ENCODE measurements at regions not wholly inside any gene's neighbourhood (a gene's known extent, or its start where the extent isn't known, plus 50 kb on each side); places are given as distances from the start of the nearest gene placed in this dataset.
"Not testable (repeated sequence)": the region's sequence is repeated elsewhere in the genome, so short reads cannot be mapped to it uniquely, and the experiment has no call there.

- no peak for DNase-seq (ENCODE audit: low read depth)
These were observed 404.2 kb downstream of the KCNRG start for GRCh38 chr13:50419331-50419865.

- no peak for DNase-seq (ENCODE audit: low read depth)
These were observed 404.7 kb downstream of the KCNRG start for GRCh38 chr13:50419896-50420295.

DNA sequence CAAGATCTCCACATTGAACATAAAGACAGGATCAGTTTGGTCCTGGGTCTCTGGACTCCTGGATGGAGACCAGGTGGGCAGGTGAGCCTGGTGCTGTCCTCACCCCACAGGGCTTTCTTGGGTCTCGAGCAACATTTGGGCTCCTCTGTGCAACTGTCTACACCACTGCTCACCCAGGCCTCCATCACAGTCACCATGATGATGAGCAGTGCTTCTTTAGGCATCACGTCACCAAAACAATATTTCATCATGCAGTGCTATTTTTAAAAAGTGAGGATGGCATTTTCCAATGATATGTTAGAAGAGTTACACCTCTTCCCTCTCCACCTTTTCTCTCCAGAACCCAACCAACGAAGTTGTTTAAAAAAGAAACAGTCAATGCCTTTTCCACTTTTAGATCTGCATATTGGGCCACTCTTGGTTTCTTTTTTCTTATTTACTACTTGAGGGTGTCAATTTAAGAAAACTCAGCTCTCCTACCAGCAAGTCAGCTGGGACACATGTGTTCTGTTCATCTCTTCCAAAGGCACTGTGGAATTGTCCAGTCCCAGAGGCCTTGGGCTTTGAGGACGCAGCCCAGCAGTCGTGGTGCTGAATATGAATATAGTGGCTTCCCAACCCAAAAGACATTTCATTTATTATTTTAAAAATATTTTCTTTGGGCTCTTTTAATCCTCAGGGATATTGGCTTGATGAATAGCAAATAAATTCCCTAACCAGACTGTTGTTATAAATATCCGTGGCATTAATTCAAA lies 405.7 kb downstream of the KCNRG start:
- no peak for DNase-seq (ENCODE audit: low read depth)

- no peak for DNase-seq (ENCODE audit: low read depth)
These were observed 406.4 kb downstream of the KCNRG start for GRCh38 chr13:50421473-50422130.

GRCh38 chr13:50422181-50423148 lies 407.2 kb downstream of the KCNRG start:
- no peak for DNase-seq (ENCODE audit: low read depth)

- no peak for DNase-seq (ENCODE audit: low read depth)
These were observed 409.7 kb downstream of the KCNRG start for GRCh38 chr13:50424993-50425392.

DNA sequence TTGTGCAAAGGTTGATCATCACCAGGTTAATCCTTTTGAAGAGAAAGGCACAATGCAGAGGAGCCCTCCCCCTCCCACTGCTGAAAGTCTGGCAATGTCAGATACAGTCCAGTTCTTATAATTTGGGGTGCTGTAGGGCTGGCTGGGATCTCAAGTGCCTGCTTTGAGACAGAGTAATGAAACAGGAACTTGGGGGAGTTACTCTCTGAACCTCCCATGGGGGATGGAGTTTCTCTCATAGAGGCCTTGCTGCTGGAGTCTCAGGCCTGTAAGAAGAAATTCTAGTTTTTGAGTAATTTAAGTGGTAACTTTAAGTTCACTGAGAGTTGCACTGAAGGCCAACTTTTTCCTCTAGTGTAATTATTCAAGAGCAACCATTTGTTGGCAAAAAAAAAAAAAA lies 410.5 kb downstream of the KCNRG start:
- DNase-seq (ENCODE audit: low read depth): no peak

DNA sequence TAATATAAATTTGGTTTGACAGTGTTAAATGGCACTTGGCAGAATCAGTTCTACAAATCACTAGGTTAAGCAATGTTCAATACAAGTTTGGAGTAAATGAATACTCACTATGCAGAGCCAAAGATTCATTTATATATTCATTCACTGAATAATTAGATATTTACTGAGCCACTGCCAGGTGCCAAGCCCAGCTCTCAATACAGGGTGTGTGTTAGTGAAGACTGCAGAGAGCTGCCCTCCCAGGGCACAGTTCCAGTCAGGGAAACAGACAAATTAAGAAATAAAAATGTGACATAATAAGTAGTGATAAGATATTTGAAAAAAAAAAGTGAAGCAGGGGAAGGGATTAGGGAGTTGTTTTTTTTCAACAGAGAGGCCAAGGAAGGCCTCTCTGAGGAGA lies 411.7 kb downstream of the KCNRG start:
- no peak for DNase-seq (ENCODE audit: low read depth)

- not testable (repeated sequence) for DNase-seq (ENCODE audit: low read depth)
These were observed 412.3 kb downstream of the KCNRG start for GRCh38 chr13:50427511-50427910.

DNA sequence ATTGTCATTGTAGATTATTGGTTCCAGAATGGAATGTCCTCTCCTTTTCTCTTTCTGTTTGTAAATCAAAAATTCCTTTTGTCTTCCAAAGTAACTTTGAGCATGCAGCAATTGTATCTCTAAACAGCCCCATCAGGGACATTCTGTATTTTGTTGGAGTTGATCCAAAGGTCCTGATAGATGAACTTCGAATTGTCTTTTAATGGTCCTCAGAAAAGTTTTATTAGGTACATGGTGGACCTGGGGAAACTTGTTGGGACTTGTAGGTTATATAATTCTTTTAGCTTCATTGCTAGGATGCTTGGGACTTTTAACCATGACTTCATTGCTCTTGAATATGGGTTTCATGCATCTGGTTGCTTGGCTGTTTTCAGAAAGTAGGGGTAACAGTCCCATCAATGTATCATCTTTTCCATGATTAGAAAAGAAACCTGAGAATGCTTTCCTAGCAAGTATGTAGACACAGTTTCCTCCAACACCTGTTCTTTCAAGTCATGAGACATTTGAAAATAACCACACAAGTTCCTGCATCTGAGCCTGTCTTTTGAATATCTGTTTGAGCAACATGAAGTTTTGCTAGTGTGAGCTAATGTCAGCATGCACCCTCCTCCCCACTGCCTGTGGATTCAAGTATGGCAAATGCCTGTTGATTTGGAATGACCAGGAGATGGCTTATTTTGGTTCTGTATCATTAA lies 413.1 kb downstream of the KCNRG start:
- DNase-seq (ENCODE audit: low read depth): no peak

DNA sequence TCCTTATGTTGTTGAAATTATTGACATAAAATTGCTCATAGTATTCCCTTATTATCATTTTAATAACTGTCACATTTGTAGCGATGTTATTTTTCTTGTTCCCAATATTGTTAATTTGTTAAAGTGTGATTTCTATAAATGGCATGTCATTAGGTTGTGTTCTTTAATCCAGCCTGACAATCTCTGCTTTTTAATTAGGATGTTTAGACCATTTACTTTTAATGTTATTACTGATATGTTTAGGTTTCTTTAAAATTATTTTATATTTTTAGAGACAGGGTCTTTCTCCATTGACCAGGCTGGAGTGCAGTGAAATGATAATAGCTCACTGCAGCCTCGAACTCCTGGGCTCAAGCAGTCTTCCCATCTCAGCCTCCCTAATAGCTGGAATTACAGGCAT lies 408.5 kb downstream of the DLEU7 start:
- no peak for DNase-seq (ENCODE audit: low read depth)

DNA sequence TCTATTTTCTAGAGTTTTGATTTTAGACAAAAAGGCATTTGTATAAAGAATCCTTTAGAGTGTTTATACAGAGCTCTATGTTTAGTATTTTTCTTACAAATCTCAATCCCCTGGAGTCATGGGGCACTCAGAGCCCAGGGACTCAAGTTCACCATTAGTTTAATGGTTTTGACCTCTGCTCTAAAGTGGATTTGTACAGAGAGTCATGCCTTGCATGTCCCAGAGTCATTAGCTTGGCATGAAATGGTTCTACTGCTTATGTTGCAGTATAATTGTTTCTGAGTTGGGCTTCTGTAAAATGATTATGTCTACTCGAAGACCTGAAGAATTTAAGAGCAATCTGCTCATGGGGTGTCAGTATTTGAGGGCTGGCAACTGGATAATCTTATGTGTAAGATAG lies 406.2 kb downstream of the DLEU7 start:
- no peak for DNase-seq (ENCODE audit: low read depth)

DNA sequence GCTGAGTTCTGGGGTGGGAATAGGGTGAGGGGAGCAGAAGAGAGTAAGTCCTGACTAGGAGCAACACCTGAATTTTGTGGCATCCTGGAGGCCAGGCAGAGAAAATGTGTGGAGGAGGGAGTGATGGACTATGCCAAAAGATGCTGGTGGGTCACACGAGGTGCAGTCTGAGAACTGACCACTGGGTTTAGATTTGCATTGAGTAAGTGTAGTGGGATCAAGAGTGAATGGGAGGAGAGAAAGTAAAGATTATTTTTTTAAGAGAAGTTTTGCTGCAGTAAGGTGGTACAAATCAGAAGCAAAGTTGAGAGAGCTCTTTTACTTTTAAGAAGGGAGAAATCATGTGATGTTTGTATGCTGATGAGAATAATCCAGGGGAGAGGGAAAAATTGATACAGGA lies 405.1 kb downstream of the DLEU7 start:
- DNase-seq (ENCODE audit: low read depth): no peak

DNA sequence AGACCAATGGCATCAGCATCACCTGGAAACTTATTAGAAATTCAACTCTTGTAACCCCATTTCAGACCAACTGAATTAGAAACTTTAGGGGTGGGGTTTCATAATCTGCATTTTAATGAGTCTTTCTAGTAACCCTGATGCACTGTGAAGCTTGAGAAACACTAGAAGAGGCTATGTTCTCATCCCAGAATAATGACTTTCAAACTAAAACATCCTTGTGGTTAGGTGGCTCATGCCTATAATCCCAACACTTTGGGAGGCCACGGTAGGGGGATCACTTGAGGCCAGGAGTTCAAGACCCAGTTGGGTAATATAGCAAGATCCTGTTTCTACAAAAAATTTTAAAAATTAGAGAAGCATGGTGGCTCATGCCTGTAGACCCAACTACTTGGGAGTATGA lies 402.4 kb downstream of the DLEU7 start:
- DNase-seq (ENCODE audit: low read depth): no peak

GRCh38 chr13:50444726-50445125 lies 398.8 kb downstream of the DLEU7 start:
- DNase-seq (ENCODE audit: low read depth): no peak

DNA sequence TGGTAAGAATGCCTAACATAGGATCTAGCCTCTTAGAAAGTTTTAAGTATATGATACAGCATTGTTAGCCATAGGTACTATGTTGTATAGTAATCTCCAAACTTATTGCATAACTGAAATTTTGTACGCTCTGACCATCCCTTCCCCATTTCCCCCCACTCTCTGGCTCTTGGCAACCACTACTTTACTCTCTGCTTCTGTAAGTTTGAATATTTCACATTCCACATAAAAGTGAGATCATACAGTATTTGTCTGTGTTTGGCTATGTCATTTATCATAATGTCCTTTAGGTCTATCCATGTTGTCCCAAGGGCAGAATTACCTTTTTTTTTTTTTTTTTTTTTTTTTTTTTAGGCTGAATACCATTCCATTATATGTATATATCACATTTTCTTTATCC lies 396.9 kb downstream of the DLEU7 start:
- no peak for DNase-seq (ENCODE audit: low read depth)

DNA sequence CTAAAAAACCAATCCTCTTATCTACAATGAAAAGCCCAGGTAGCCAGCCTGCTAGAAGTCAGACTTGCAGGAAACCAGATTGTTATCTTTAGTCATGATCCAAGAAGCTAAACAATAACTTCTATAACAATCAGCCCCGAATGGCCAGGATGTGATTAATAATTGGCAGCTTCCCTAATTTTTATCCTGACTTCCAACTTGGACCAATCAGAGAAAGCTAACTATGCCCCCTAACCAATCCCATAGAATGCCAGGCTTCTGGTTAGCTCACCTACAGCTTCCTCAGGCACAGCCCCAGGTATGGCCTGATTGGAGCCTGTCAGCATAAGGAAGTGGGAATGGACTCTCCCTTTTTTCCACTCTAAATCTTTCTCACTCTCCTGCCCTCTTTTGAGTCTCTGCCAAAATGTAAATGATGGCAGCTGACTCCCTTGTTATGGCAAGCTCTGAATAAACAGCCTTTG lies 394.9 kb downstream of the DLEU7 start:
- no peak for DNase-seq (ENCODE audit: low read depth)

- DNase-seq (ENCODE audit: low read depth): no peak
These were observed 394.0 kb downstream of the DLEU7 start for GRCh38 chr13:50449465-50449864.

- DNase-seq (ENCODE audit: low read depth): no peak
These were observed 393.2 kb downstream of the DLEU7 start for GRCh38 chr13:50450279-50450678.

GRCh38 chr13:50451609-50452008 lies 391.9 kb downstream of the DLEU7 start:
- no peak for DNase-seq (ENCODE audit: low read depth)

DNA sequence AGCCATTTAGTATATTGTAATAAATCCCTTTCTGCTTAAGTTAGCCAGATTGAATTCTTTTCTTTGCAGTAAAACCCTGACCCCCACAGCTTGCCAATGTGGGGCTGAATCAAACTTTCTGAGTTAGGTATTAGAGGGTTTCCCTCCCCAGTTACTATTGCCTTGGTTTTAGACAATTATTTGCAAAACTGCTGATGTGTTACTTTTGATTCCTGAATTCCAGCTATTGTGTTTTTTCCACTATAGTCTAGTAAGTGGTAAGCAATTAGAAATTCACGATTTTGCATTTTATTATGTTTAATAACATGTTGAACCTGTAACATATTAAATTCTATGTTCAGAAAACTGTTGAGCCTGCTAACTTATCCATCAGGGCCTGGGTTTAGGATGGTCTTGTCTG lies 391.5 kb downstream of the DLEU7 start:
- DNase-seq (ENCODE audit: low read depth): no peak

DNA sequence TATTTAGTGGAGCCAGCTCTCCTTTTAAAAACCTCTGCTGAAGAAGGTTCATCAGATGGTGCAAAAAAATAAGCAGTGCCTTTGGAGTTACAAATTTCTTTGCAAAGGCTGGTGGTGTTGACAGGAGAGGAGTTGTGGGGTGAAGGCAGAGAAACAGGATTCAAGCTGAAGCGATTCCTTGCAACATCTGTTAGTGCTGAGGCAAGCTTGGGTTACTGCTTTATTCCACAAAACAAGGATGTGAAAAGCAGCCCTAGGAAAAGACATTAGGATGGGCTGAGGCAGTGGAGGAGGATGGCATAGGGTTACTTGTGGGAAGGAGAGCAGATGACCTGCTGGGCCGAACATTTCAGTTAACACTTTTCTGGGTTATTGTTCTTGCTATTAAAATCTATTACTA lies 390.7 kb downstream of the DLEU7 start:
- DNase-seq (ENCODE audit: low read depth): no peak

Measured in activated T-helper 1 cell treated with Interleukin-2 at 50 U/mL for 16 hours (primary cell).